Suprapubic skin (tissue), 3 donors: ENCODE measurements at regions not wholly inside any gene's neighbourhood (a gene's known extent, or its start where the extent isn't known, plus 50 kb on each side); places are given as distances from the start of the nearest gene placed in this dataset.

Source experiments
- CTCF ChIP-seq, 2 donors: fragments of 200-600 bp in 1 of 2; fragments of 450-650 bp in 1 of 2; sonication (generic) in 1 of 2; IDR thresholded peaks; one replicate each; pipeline ENCODE4 v1.5.1; 2016 to 2019; ENCODE audit warnings: antibody characterized with exemption in 2 of 2, mild to moderate bottlenecking in 1 of 2, moderate library complexity in 1 of 2
- EP300 ChIP-seq: sonication (generic); formaldehyde crosslinking; IDR thresholded peaks from one replicate; pipeline ENCODE4 v1.6.1; 2017; ENCODE audit warnings: antibody characterized with exemption
- POLR2A ChIP-seq, 2 donors: fragments of 450-650 bp; IDR thresholded peaks; one replicate each; pipeline ENCODE4 v1.6.1; 2017; ENCODE audit warnings: antibody characterized with exemption in 2 of 2, mild to moderate bottlenecking in 2 of 2, moderate library complexity in 2 of 2

GRCh38 chr7:35988105-35988504, 164.9 kb upstream of the EEPD1 start:
- no peak for TF ChIP-seq CTCF (IDR thresholded peaks at IDR 0.05)
- no peak for TF ChIP-seq EP300
- no peak for TF ChIP-seq POLR2A (IDR thresholded peaks at IDR 0.05)
